ENCODE measurements at regions not wholly inside any gene's neighbourhood (a gene's known extent, or its start where the extent isn't known, plus 50 kb on each side); places are given as distances from the start of the nearest gene placed in this dataset.

GRCh38 chr5:125341436-125341835 lies 595.0 kb upstream of the ZNF608 start:
- no peak for DNase-seq (ENCODE audit: low spot score)
- no peak for TF ChIP-seq CTCF (IDR thresholded peaks at IDR 0.05)
- no peak for ATAC-seq (ENCODE audit: low FRiP score)

DNA sequence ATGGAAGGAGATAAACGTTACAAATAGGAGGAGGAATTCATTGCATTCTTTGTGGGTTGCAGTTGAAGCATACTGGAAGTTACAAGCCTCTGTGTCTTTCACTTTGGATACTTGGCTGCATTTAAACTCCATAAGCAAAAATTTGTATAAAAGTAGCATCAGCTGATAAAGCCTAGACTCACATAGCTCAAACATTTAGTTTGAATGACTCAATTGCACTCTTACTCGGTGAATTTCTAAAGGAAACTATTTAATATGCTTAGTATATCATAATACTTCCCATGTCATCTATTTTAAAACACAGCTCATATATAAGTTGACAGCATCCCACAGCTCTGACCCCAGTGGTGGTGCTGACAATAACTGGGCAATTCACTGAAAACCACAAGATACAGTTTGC lies 596.6 kb upstream of the ZNF608 start:
- no peak for TF ChIP-seq CTCF (IDR thresholded peaks at IDR 0.05)
- DNase-seq (ENCODE audit: low spot score) (no peak), ATAC-seq (ENCODE audit: low FRiP score) (peak; percentile 85)

- ATAC-seq (ENCODE audit: low FRiP score) = no peak
- no peak for TF ChIP-seq CTCF (IDR thresholded peaks at IDR 0.05)
- no peak for DNase-seq (ENCODE audit: low spot score)
Measured at GRCh38 chr5:125346316-125346715, 599.9 kb upstream of the ZNF608 start.

- TF ChIP-seq CTCF (IDR thresholded peaks at IDR 0.05) = no peak
- DNase-seq (ENCODE audit: low spot score) (no peak), ATAC-seq (ENCODE audit: low FRiP score) (no peak)
Measured at GRCh38 chr5:125348221-125348692, 601.8 kb upstream of the ZNF608 start.

- no peak for ATAC-seq (ENCODE audit: low FRiP score)
- no peak for DNase-seq (ENCODE audit: low spot score)
- TF ChIP-seq CTCF (IDR thresholded peaks at IDR 0.05) = no peak
Measured at GRCh38 chr5:125348936-125349831, 602.7 kb upstream of the ZNF608 start.

GRCh38 chr5:125357660-125358059 lies 611.2 kb upstream of the ZNF608 start:
- ATAC-seq (ENCODE audit: low FRiP score) = no peak
- no peak for TF ChIP-seq CTCF (IDR thresholded peaks at IDR 0.05)
- DNase-seq (ENCODE audit: low spot score) = no peak

- DNase-seq (ENCODE audit: low spot score) (no peak), ATAC-seq (ENCODE audit: low FRiP score) (no peak)
- no peak for TF ChIP-seq CTCF (IDR thresholded peaks at IDR 0.05)
Measured at GRCh38 chr5:125365747-125366146, 619.3 kb upstream of the ZNF608 start.

All from omental fat pad (tissue), 3 donors.